ENCODE measurements at regions not wholly inside any gene's neighbourhood (a gene's known extent, or its start where the extent isn't known, plus 50 kb on each side); places are given as distances from the start of the nearest gene placed in this dataset.
"Not testable (repeated sequence)": the region's sequence is repeated elsewhere in the genome, so short reads cannot be mapped to it uniquely, and the experiment has no call there.

GRCh38 chr4:64737026-64737853, 328.0 kb upstream of the TECRL start:
- H3K9me3 ChIP-seq = no peaks in the 10 kb centered on the region
- WGBS, 2 donors = 63 to 85% methylated on average over 2 of the region's 2 CpGs
- intact Hi-C loops (cut with DNase I) = no loop called here
- no peak for TF ChIP-seq POLR2A (IDR thresholded peaks at IDR 0.05)
- TF ChIP-seq CTCF (IDR thresholded peaks at IDR 0.05) = no peak
- no peaks in the 10 kb centered on the region for H3K36me3 ChIP-seq
- no peak for DNase-seq
- H3K27ac ChIP-seq = no peak overlapping the region
- no peaks in the 10 kb centered on the region for H3K4me1 ChIP-seq
- H3K27me3 ChIP-seq = no peaks in the 10 kb centered on the region
- no peak overlapping the region for H3K4me3 ChIP-seq (replicated peaks in 1 of 3)

GRCh38 chr4:64729561-64729960, 320.3 kb upstream of the TECRL start:
- no peak overlapping the region for H3K4me3 ChIP-seq (replicated peaks in 1 of 3)
- intact Hi-C loops (cut with DNase I) = no loop called here
- DNase-seq = no peak
- 43 to 68% methylated on average over 4 of the region's 4 CpGs for WGBS, 2 donors
- H3K9me3 ChIP-seq = no peaks in the 10 kb centered on the region
- H3K4me1 ChIP-seq = no peaks in the 10 kb centered on the region
- no peak overlapping the region for H3K27ac ChIP-seq
- H3K27me3 ChIP-seq = no peaks in the 10 kb centered on the region
- no peaks in the 10 kb centered on the region for H3K36me3 ChIP-seq
- no peak for TF ChIP-seq CTCF (IDR thresholded peaks at IDR 0.05)
- TF ChIP-seq POLR2A (IDR thresholded peaks at IDR 0.05) = no peak

GRCh38 chr4:64727960-64728359, 318.7 kb upstream of the TECRL start:
- WGBS, 2 donors = 43 to 47% methylated on average over 2 of the region's 2 CpGs
- DNase-seq = no peak
- Histone ChIP-seq H3K4me1 (no peaks in the 10 kb centered on the region), H3K27me3 (no peaks in the 10 kb centered on the region), H3K4me3 (replicated peaks in 1 of 3) (no peak overlapping the region), H3K9me3 (no peaks in the 10 kb centered on the region), H3K27ac (no peak overlapping the region), H3K36me3 (no peaks in the 10 kb centered on the region)
- intact Hi-C loops (cut with DNase I) = no loop called here
- TF ChIP-seq POLR2A (IDR thresholded peaks at IDR 0.05) (no peak), CTCF (IDR thresholded peaks at IDR 0.05) (no peak)

GRCh38 chr4:64727391-64727790, 318.1 kb upstream of the TECRL start:
- WGBS, 2 donors = 64 to 69% methylated on average over 5 of the region's 5 CpGs
- H3K27ac ChIP-seq; H3K4me3 ChIP-seq (replicated peaks in 1 of 3); DNase-seq; H3K27me3 ChIP-seq; H3K9me3 ChIP-seq; H3K4me1 ChIP-seq; H3K36me3 ChIP-seq; intact Hi-C loops (cut with DNase I): not testable (repeated sequence)

- Histone ChIP-seq H3K4me1 (no peaks in the 10 kb centered on the region), H3K4me3 (replicated peaks in 1 of 3) (no peak overlapping the region), H3K9me3 (no peaks in the 10 kb centered on the region), H3K27me3 (no peaks in the 10 kb centered on the region), H3K27ac (no peak overlapping the region), H3K36me3 (no peaks in the 10 kb centered on the region)
- WGBS, 2 donors = 92 to 93% methylated on average over 9 of the region's 9 CpGs
- no peak for TF ChIP-seq POLR2A (IDR thresholded peaks at IDR 0.05)
- no peak for TF ChIP-seq CTCF (IDR thresholded peaks at IDR 0.05)
- intact Hi-C loops (cut with DNase I) = no loop called here
- no peak for DNase-seq
Observed at GRCh38 chr4:64724689-64725088, 315.4 kb upstream of the TECRL start.
